GM12891 (cell line): ENCODE measurements at regions not wholly inside any gene's neighbourhood (a gene's known extent, or its start where the extent isn't known, plus 50 kb on each side); places are given as distances from the start of the nearest gene placed in this dataset.

ENCODE experiments used
- PAX5 ChIP-seq: IDR thresholded peaks from 2 replicates; pipeline ENCODE4 v1.6.1; 2011; ENCODE audit warnings: low read length, moderate library complexity, mild to moderate bottlenecking; ENCODE audit not compliant: insufficient read depth, severe bottlenecking
- POLR2A ChIP-seq: IDR thresholded peaks from 2 replicates; pipeline ENCODE4 v1.6.1; 2011; ENCODE audit warnings: low read depth, low read length, control low read depth
- POLR2AphosphoS5 ChIP-seq: IDR thresholded peaks from 2 replicates; pipeline ENCODE4 v1.6.1; 2011; ENCODE audit warnings: low read depth, low read length, control low read depth
- POU2F2 ChIP-seq: IDR thresholded peaks from 2 replicates; pipeline ENCODE4 v1.6.1; 2011; ENCODE audit warnings: low read depth, mild to moderate bottlenecking, control low read depth, low read length, moderate library complexity
- SPI1 ChIP-seq: IDR thresholded peaks from 2 replicates; pipeline ENCODE4 v1.6.1; 2011; ENCODE audit warnings: low read depth, low read length, control low read depth
- TAF1 ChIP-seq: IDR thresholded peaks from 2 replicates; pipeline ENCODE4 v1.6.1; 2011; ENCODE audit warnings: low read depth, low read length, control low read depth

- TF ChIP-seq TAF1 (no peak), POLR2A (no peak), POLR2AphosphoS5 (no peak), POU2F2 (no peak), PAX5 (peak; percentile 13), SPI1 (peak; percentile 94)
Measured at GRCh38 chr1:221045842-221046831, 166.9 kb downstream of the HLX start.
